H9 (cell line): ENCODE measurements at regions not wholly inside any gene's neighbourhood (a gene's known extent, or its start where the extent isn't known, plus 50 kb on each side); places are given as distances from the start of the nearest gene placed in this dataset.

Source experiments
- DNase-seq: peaks from one replicate; pipeline ENCODE4 v3.0.0-alpha.2; 2017
- H2AFZ ChIP-seq: one replicate; pipeline ENCODE4 v1.6.1; 2013; ENCODE audit warnings: mild to moderate bottlenecking, low read length, control low read depth, moderate library complexity
- H2AK5ac ChIP-seq: 2 replicates; pipeline ENCODE4 v1.6.1; 2013; ENCODE audit warnings: low read length, control low read depth, mixed read lengths; ENCODE audit not compliant: insufficient read length
- H2BK120ac ChIP-seq: one replicate; pipeline ENCODE4 v1.6.1; 2013; ENCODE audit warnings: low read depth, mild to moderate bottlenecking, low read length, control low read depth, inconsistent platforms; ENCODE audit not compliant: poor library complexity, severe bottlenecking
- H2BK12ac ChIP-seq: 2 replicates; pipeline ENCODE4 v1.6.1; 2013; ENCODE audit warnings: low read length, control low read depth, mixed read lengths, low read depth; ENCODE audit not compliant: insufficient read length
- H2BK15ac ChIP-seq: 2 replicates; pipeline ENCODE4 v1.6.1; 2013; ENCODE audit warnings: low read depth, low read length, control low read depth
- H2BK20ac ChIP-seq: one replicate; pipeline ENCODE4 v1.6.1; 2013; ENCODE audit warnings: low read depth, mild to moderate bottlenecking, low read length, control low read depth, inconsistent platforms; ENCODE audit not compliant: poor library complexity, severe bottlenecking
- H2BK5ac ChIP-seq: 2 replicates; pipeline ENCODE4 v1.6.1; 2013; ENCODE audit warnings: low read length, control low read depth, mixed read lengths; ENCODE audit not compliant: insufficient read length
- H3K14ac ChIP-seq: 2 replicates; pipeline ENCODE4 v1.6.1; 2013; ENCODE audit warnings: low read length, control low read depth; ENCODE audit not compliant: insufficient read depth
- H3K18ac ChIP-seq: 2 replicates; pipeline ENCODE4 v1.6.1; 2013; ENCODE audit warnings: low read depth, mild to moderate bottlenecking, mixed read lengths, low read length, control low read depth; ENCODE audit not compliant: insufficient read length
- H3K23ac ChIP-seq: 2 replicates; pipeline ENCODE4 v1.6.1; 2013; ENCODE audit warnings: low read length, control low read depth, mixed read lengths, low read depth; ENCODE audit not compliant: insufficient read length
- H3K23me2 ChIP-seq: 2 replicates; pipeline ENCODE4 v1.6.1; 2013; ENCODE audit warnings: low read depth, mild to moderate bottlenecking, mixed read lengths, low read length, control low read depth; ENCODE audit not compliant: insufficient read length, poor library complexity, severe bottlenecking
- H3K27ac ChIP-seq: 2 replicates; pipeline ENCODE4 v1.5.1; 2013; ENCODE audit warnings: low read length, control low read depth, mixed read lengths, low read depth; ENCODE audit not compliant: insufficient read length
- H3K27me3 ChIP-seq: 2 replicates; pipeline ENCODE4 v1.6.1; 2013; ENCODE audit warnings: low read length, control low read depth, inconsistent platforms; ENCODE audit not compliant: insufficient read depth
- H3K4ac ChIP-seq: 2 replicates; pipeline ENCODE4 v1.6.1; 2013; ENCODE audit warnings: low read depth, mild to moderate bottlenecking, control low read depth, inconsistent platforms, low read length, moderate library complexity
- H3K4me1 ChIP-seq: 2 replicates; pipeline ENCODE4 v1.6.1; 2013; ENCODE audit warnings: low read length, control low read depth, inconsistent platforms; ENCODE audit not compliant: insufficient read depth
- H3K4me2 ChIP-seq: 2 replicates; pipeline ENCODE4 v1.6.1; 2013; ENCODE audit warnings: low read length, control low read depth, mixed read lengths; ENCODE audit not compliant: insufficient read length, insufficient read depth
- H3K56ac ChIP-seq: 2 replicates; pipeline ENCODE4 v1.6.1; 2013; ENCODE audit warnings: low read depth, mild to moderate bottlenecking, mixed read lengths, low read length, control low read depth; ENCODE audit not compliant: insufficient read length
- H3K79me1 ChIP-seq: 2 replicates; pipeline ENCODE4 v1.6.1; 2013; ENCODE audit warnings: low read depth, mild to moderate bottlenecking, moderate library complexity, low read length, control low read depth, inconsistent platforms; ENCODE audit not compliant: insufficient read depth, poor library complexity, severe bottlenecking
- H3K79me2 ChIP-seq: 2 replicates; pipeline ENCODE4 v1.6.1; 2013; ENCODE audit warnings: low read length, control low read depth, inconsistent platforms; ENCODE audit not compliant: insufficient read depth
- H3K9ac ChIP-seq: 2 replicates; pipeline ENCODE4 v1.6.1; 2013; ENCODE audit warnings: low read length, control low read depth, mixed read lengths; ENCODE audit not compliant: insufficient read length; ENCODE audit errors: extremely low read depth
- H3K9me3 ChIP-seq: one replicate; pipeline ENCODE4 v1.6.1; 2013; ENCODE audit warnings: low read depth, low read length, inconsistent platforms; ENCODE audit not compliant: control insufficient read depth
- H3T11ph ChIP-seq: one replicate; pipeline ENCODE4 v1.6.1; 2013; ENCODE audit warnings: mild to moderate bottlenecking, low read length, control low read depth, inconsistent platforms
- H4K20me1 ChIP-seq: one replicate; pipeline ENCODE4 v1.6.1; 2013; ENCODE audit not compliant: control insufficient read depth, insufficient read length, insufficient read depth
- H4K5ac ChIP-seq: 2 replicates; pipeline ENCODE4 v1.6.1; 2013; ENCODE audit warnings: low read depth, mild to moderate bottlenecking, mixed read lengths, low read length, control low read depth; ENCODE audit not compliant: insufficient read length
- H4K8ac ChIP-seq: replicated peaks from 2 replicates; pipeline ENCODE4 v1.6.1; 2013; ENCODE audit warnings: low read length, control low read depth, mixed read lengths, low read depth; ENCODE audit not compliant: insufficient read length
- H4K91ac ChIP-seq: 2 replicates; pipeline ENCODE4 v1.6.1; 2013; ENCODE audit warnings: low read depth, mild to moderate bottlenecking, moderate library complexity, mixed read lengths, low read length, control low read depth; ENCODE audit not compliant: insufficient read length
- H3K27ac Mint-ChIP-seq, 3 experiments: 2 replicates in 2 of 3; 3 replicates in 1 of 3; pipeline ENCODE4 v1.8.0; 2020 to 2021; ENCODE audit warnings: mixed read lengths in 3 of 3, mild to moderate bottlenecking in 1 of 3, moderate library complexity in 1 of 3
- H3K27me3 Mint-ChIP-seq: 2 replicates; pipeline ENCODE4 v1.8.0; 2021; ENCODE audit warnings: low read depth, mild to moderate bottlenecking, moderate library complexity, mixed read lengths
- H3K36me3 Mint-ChIP-seq, 3 experiments: 2 replicates in 2 of 3; 3 replicates in 1 of 3; pipeline ENCODE4 v1.8.0; 2020 to 2021; ENCODE audit warnings: low read depth in 3 of 3, mixed read lengths in 3 of 3; ENCODE audit not compliant: insufficient read depth in 1 of 3
- H3K4me1 Mint-ChIP-seq, 2 experiments: 2 replicates each; pipeline ENCODE4 v1.8.0; 2020; ENCODE audit warnings: mixed read lengths in 2 of 2
- H3K4me3 Mint-ChIP-seq, 2 experiments: 2 replicates in 1 of 2; 3 replicates in 1 of 2; pipeline ENCODE4 v1.8.0; 2020 to 2021; ENCODE audit warnings: mild to moderate bottlenecking in 2 of 2, mixed read lengths in 2 of 2, moderate library complexity in 1 of 2
- H3K9me3 Mint-ChIP-seq, 2 experiments: 2 replicates in 1 of 2; 3 replicates in 1 of 2; pipeline ENCODE4 v1.8.0; 2020; ENCODE audit warnings: mild to moderate bottlenecking in 2 of 2, mixed read lengths in 2 of 2, moderate library complexity in 1 of 2
- CTCF ChIP-seq: fragments of 200-600 bp; sonication (generic); conservative IDR thresholded peaks from 3 replicates; pipeline ENCODE4 v1.8.0; 2021; ENCODE audit warnings: antibody characterized with exemption, mild to moderate bottlenecking

GRCh38 chr13:89950225-89950624, 1397.3 kb upstream of the MIR17HG start:
- no peaks in the 10 kb centered on the region for H3K23me2 ChIP-seq
- H3K27me3 ChIP-seq: no peaks in the 10 kb centered on the region
- no peak overlapping the region for H3T11ph ChIP-seq
- no peak overlapping the region for H4K91ac ChIP-seq
- H2AFZ ChIP-seq: no peak overlapping the region
- no peak overlapping the region for H3K4ac ChIP-seq
- no peak overlapping the region for H2BK15ac ChIP-seq
- H3K56ac ChIP-seq: no peak overlapping the region
- no peak overlapping the region for H3K27ac ChIP-seq
- H2BK12ac ChIP-seq: no peak overlapping the region
- H3K9ac ChIP-seq: no peak overlapping the region
- no peak overlapping the region for H3K4me2 ChIP-seq
- no peak for DNase-seq
- H3K14ac ChIP-seq: no peak overlapping the region
- no peaks in the 10 kb centered on the region for H3K4me1 ChIP-seq
- H3K23ac ChIP-seq: no peak overlapping the region
- H3K9me3 Mint-ChIP-seq: peaks cover 4 to 6% of the 10 kb centered on the region in 2 experiments; a peak in 3 of 5 replicates
- H3K36me3 Mint-ChIP-seq: peaks cover 0 to 6% (median 0%) of the 10 kb centered on the region in 3 experiments; a peak in 3 of 7 replicates
- H4K5ac ChIP-seq: no peak overlapping the region
- no peak overlapping the region for H4K8ac ChIP-seq
- no peak overlapping the region for H2BK20ac ChIP-seq
- H3K27ac Mint-ChIP-seq: no peak overlapping the region
- H2BK5ac ChIP-seq: no peak overlapping the region
- H3K79me1 ChIP-seq: no peaks in the 10 kb centered on the region
- no peak overlapping the region for H2AK5ac ChIP-seq
- no peaks in the 10 kb centered on the region for H3K9me3 ChIP-seq
- H2BK120ac ChIP-seq: no peak overlapping the region
- H3K4me3 Mint-ChIP-seq: no peak overlapping the region
- no peaks in the 10 kb centered on the region for H4K20me1 ChIP-seq
- no peaks in the 10 kb centered on the region for H3K4me1 Mint-ChIP-seq
- no peak overlapping the region for H3K18ac ChIP-seq
- no peaks in the 10 kb centered on the region for H3K27me3 Mint-ChIP-seq
- no peaks in the 10 kb centered on the region for H3K79me2 ChIP-seq
- TF ChIP-seq CTCF: no peak
